ENCODE measurements at regions not wholly inside any gene's neighbourhood (a gene's known extent, or its start where the extent isn't known, plus 50 kb on each side); places are given as distances from the start of the nearest gene placed in this dataset.

- no peak for DNase-seq (ENCODE audit: low spot score)
- Histone ChIP-seq H3K4me1 (ENCODE audit: insufficient read depth, low read length, poor library complexity, severe bottlenecking) (no peaks in the 10 kb centered on the region), H4K20me1 (ENCODE audit: insufficient read depth, low read length) (no peaks in the 10 kb centered on the region), H3K9me3 (ENCODE audit: low read length) (no peaks in the 10 kb centered on the region), H3K9me2 (ENCODE audit: insufficient read depth, low read length) (no peaks in the 10 kb centered on the region), H3K4me2 (ENCODE audit: low read length) (no peak overlapping the region), H3K36me3 (ENCODE audit: insufficient read depth, low read length) (no peaks in the 10 kb centered on the region), H2AFZ (ENCODE audit: low read length) (no peak overlapping the region), H3K27ac (ENCODE audit: low read depth, low read length, poor library complexity, severe bottlenecking) (no peak overlapping the region), H3K4me3 (ENCODE audit: low read depth, low read length, poor library complexity, severe bottlenecking) (no peak overlapping the region), H3K79me2 (ENCODE audit: insufficient read depth, low read depth, low read length) (no peaks in the 10 kb centered on the region)
- TF ChIP-seq, protein P1, sequence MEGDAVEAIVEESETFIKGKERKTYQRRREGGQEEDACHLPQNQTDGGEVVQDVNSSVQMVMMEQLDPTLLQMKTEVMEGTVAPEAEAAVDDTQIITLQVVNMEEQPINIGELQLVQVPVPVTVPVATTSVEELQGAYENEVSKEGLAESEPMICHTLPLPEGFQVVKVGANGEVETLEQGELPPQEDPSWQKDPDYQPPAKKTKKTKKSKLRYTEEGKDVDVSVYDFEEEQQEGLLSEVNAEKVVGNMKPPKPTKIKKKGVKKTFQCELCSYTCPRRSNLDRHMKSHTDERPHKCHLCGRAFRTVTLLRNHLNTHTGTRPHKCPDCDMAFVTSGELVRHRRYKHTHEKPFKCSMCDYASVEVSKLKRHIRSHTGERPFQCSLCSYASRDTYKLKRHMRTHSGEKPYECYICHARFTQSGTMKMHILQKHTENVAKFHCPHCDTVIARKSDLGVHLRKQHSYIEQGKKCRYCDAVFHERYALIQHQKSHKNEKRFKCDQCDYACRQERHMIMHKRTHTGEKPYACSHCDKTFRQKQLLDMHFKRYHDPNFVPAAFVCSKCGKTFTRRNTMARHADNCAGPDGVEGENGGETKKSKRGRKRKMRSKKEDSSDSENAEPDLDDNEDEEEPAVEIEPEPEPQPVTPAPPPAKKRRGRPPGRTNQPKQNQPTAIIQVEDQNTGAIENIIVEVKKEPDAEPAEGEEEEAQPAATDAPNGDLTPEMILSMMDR (conservative IDR thresholded peaks at IDR 0.05; ENCODE audit: low read length): no peak
- TF ChIP-seq EZH2phosphoT487 (IDR thresholded peaks at IDR 0.05; ENCODE audit: borderline replicate concordance, low read depth, low read length): no peak
- CTCF ChIA-PET (ENCODE audit: unreplicated experiment): no interaction called here
- intact Hi-C loops (cut with micrococcal nuclease; ENCODE audit: unreplicated experiment): no loop called here
- POLR2A ChIA-PET: no interaction called here
- no TSS peak for BruUV-seq (replicated peaks)
These were observed 738.4 kb upstream of the TMEM132C start for GRCh38 chr12:127528551-127528950.

DNA sequence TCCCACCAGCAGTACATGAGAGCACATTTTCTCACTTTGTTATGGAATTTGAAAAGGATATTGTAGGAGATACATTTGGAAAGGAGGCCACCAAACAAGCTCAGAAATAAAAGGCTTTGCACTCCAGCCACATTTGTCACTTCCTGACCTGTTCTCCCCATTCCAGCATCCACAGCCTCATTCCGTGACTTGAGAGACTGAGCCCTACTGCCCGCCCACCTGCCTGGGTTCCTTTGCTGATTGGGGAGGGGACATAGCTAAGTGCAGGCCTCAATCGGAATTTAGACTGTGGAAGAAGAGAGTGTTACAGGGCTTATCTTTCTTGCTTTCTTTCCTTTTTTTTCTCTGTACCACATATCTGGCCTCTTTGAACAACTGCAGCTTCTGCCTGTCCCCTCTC is 735.4 kb upstream of the TMEM132C start:
- no peak for DNase-seq (ENCODE audit: low spot score)
- POLR2A ChIA-PET: no interaction called here
- no peak overlapping the region for H3K27ac ChIP-seq (ENCODE audit: low read depth, low read length, poor library complexity, severe bottlenecking)
- TF ChIP-seq, protein P1 (conservative IDR thresholded peaks at IDR 0.05; ENCODE audit: low read length): no peak
- TF ChIP-seq EZH2phosphoT487 (IDR thresholded peaks at IDR 0.05; ENCODE audit: borderline replicate concordance, low read depth, low read length): no peak
- no peaks in the 10 kb centered on the region for H3K36me3 ChIP-seq (ENCODE audit: insufficient read depth, low read length)
- no peaks in the 10 kb centered on the region for H3K9me2 ChIP-seq (ENCODE audit: insufficient read depth, low read length)
- CTCF ChIA-PET (ENCODE audit: unreplicated experiment): no interaction called here
- H2AFZ ChIP-seq (ENCODE audit: low read length): no peak overlapping the region
- H3K4me3 ChIP-seq (ENCODE audit: low read depth, low read length, poor library complexity, severe bottlenecking): no peak overlapping the region
- no peaks in the 10 kb centered on the region for H3K79me2 ChIP-seq (ENCODE audit: insufficient read depth, low read depth, low read length)
- BruUV-seq (replicated peaks): no TSS peak
- no peak overlapping the region for H3K4me2 ChIP-seq (ENCODE audit: low read length)
- no peaks in the 10 kb centered on the region for H4K20me1 ChIP-seq (ENCODE audit: insufficient read depth, low read length)
- intact Hi-C loops (cut with micrococcal nuclease; ENCODE audit: unreplicated experiment): no loop called here
- no peaks in the 10 kb centered on the region for H3K4me1 ChIP-seq (ENCODE audit: insufficient read depth, low read length, poor library complexity, severe bottlenecking)
- no peaks in the 10 kb centered on the region for H3K9me3 ChIP-seq (ENCODE audit: low read length)

DNA sequence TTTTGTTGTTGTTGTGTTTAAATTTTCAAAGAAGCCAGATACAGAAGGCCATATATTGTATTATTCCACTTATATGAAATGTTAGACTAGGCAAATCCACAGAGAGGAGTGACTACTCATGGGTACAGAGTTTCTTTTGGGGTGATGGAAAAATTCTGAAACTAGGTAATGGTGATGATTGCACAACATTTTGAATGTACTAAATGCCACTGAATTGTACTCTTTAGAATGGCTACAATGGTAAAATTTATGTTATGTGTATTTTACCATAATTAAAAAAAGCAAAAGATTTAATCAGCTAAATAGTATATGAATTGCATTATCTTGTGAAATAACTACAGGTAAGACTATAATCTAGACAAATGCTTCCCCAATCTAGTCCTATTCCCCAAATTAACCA is 733.6 kb upstream of the TMEM132C start:
- no peaks in the 10 kb centered on the region for H3K9me3 ChIP-seq (ENCODE audit: low read length)
- no peak overlapping the region for H3K27ac ChIP-seq (ENCODE audit: low read depth, low read length, poor library complexity, severe bottlenecking)
- no peak overlapping the region for H2AFZ ChIP-seq (ENCODE audit: low read length)
- no peak overlapping the region for H3K4me2 ChIP-seq (ENCODE audit: low read length)
- H3K4me3 ChIP-seq (ENCODE audit: low read depth, low read length, poor library complexity, severe bottlenecking): no peak overlapping the region
- no peaks in the 10 kb centered on the region for H3K79me2 ChIP-seq (ENCODE audit: insufficient read depth, low read depth, low read length)
- ChIA-PET POLR2A (no interaction called here), CTCF (ENCODE audit: unreplicated experiment) (no interaction called here)
- H3K36me3 ChIP-seq (ENCODE audit: insufficient read depth, low read length): no peaks in the 10 kb centered on the region
- no peaks in the 10 kb centered on the region for H4K20me1 ChIP-seq (ENCODE audit: insufficient read depth, low read length)
- no TSS peak for BruUV-seq (replicated peaks)
- no peaks in the 10 kb centered on the region for H3K4me1 ChIP-seq (ENCODE audit: insufficient read depth, low read length, poor library complexity, severe bottlenecking)
- TF ChIP-seq EZH2phosphoT487 (IDR thresholded peaks at IDR 0.05; ENCODE audit: borderline replicate concordance, low read depth, low read length): no peak
- TF ChIP-seq, protein P1 (conservative IDR thresholded peaks at IDR 0.05; ENCODE audit: low read length): no peak
- intact Hi-C loops (cut with micrococcal nuclease; ENCODE audit: unreplicated experiment): no loop called here
- no peak for DNase-seq (ENCODE audit: low spot score)
- no peaks in the 10 kb centered on the region for H3K9me2 ChIP-seq (ENCODE audit: insufficient read depth, low read length)
